HG02981 (cell line): ENCODE measurements at regions not wholly inside any gene's neighbourhood (a gene's known extent, or its start where the extent isn't known, plus 50 kb on each side); places are given as distances from the start of the nearest gene placed in this dataset.
"Not testable (repeated sequence)": the region's sequence is repeated elsewhere in the genome, so short reads cannot be mapped to it uniquely, and the experiment has no call there.

Source experiments
- ATAC-seq: cut with Tn5 transposase; IDR thresholded peaks from one replicate; pipeline ENCODE4 v1.9.1; 2021; ENCODE audit warnings: mild to moderate bottlenecking, moderate library complexity; ENCODE audit not compliant: unreplicated experiment

DNA sequence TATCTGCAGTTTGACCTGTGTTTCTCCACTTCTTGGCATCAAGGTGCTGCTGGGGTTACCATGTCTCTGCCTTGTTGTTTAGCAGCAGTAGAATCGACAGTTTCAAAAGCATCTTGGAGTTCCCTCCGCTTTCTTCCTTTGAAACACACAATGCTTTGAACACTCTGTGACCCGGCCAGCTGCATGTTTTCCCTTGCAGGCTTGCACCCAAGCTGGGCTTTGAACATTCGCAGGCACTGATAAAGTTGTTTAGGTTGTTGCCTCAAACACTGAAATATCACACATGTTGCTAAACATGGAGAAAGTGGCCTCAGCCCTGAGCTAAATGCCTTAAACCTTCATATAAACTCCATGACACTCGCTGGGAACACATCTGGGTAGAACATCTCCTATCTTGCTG lies 251.7 kb downstream of the TSN start:
- no peak for ATAC-seq

- no peak for ATAC-seq
These were observed 252.1 kb downstream of the TSN start for GRCh38 chr2:122007577-122007976.

GRCh38 chr2:122009561-122009960 lies 254.1 kb downstream of the TSN start:
- ATAC-seq: no peak

- ATAC-seq: no peak
These were observed 256.2 kb downstream of the TSN start for GRCh38 chr2:122011493-122012270.

DNA sequence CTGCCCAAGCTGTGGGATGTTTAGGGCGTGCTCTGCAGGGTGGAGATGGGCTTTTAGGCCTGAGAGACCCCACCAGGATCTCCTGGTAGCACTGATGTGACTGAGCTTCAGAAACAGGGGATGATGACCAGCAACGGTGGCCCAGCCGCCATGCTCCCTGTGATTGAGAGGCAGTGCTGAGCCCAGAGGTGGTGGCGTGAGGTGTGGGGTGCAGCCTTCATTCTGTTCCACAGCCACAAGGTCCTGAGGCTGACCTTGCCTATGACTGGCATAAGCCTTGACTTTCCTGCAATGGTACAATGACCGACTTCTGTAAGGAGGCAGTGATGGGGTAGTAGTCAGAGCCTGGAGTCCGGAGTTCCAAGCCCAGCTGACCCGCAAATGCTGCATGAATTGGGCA lies 263.3 kb downstream of the TSN start:
- no peak for ATAC-seq

DNA sequence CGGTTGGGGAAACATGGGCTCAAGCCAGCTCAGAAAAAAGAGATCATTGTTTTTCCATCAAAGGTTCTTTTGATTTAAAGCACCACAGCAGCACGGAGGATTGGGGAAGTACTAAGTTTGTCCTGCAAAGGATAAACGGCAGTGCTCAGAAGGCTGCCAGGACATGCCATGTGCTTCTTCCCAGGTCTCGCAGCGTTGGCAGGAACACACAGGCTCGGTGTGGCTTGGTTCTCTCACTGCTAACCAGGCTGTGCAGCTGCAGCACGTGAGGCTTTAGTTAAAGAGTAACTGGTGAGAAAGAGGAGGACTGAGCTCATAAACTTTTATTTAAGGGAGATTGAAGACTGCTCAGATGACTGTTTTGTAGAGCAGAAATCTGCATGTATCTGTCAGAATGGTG lies 264.3 kb downstream of the TSN start:
- ATAC-seq: no peak

DNA sequence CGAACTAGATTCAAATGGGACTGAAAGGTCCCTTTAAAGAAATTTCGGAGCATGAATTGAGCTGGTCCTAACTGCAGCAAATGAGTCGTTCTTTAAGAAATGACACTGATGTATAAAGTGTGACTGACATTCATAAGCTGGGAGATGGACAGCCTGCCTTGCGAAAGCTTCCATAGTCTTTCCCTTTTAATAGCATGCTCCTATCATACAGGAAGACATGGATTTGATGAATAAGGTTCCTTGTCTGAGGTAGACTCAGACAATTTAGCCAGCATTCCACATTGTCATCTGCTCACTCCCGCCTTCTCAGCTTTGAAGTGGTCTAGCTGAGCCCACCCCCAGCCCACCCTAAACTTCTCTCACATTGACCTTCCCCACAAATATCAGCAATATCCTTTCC lies 264.9 kb downstream of the TSN start:
- no peak for ATAC-seq

GRCh38 chr2:122021941-122022340 lies 266.5 kb downstream of the TSN start:
- no peak for ATAC-seq

DNA sequence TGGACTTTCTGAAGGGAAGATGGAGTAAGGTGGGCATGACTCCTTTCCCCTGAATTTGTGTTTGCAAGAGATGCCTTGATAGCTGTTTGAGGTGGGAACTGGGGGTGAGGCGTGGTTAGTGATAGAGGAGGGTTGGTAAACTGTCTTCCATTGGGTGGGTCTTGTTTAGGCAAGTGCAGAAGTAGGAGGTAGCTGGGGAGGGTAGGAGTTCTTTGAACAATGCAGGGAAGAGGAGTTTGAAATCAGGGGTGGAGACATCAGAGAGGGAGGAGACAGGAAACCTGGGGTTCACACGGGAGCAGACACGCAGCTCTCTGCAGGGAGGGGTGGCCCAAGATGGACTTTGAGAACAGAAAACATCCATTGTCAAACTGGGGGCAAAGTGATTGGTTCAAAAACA lies 267.1 kb downstream of the TSN start:
- ATAC-seq: no peak

- ATAC-seq: no peak
These were observed 267.8 kb downstream of the TSN start for GRCh38 chr2:122023059-122023864.

DNA sequence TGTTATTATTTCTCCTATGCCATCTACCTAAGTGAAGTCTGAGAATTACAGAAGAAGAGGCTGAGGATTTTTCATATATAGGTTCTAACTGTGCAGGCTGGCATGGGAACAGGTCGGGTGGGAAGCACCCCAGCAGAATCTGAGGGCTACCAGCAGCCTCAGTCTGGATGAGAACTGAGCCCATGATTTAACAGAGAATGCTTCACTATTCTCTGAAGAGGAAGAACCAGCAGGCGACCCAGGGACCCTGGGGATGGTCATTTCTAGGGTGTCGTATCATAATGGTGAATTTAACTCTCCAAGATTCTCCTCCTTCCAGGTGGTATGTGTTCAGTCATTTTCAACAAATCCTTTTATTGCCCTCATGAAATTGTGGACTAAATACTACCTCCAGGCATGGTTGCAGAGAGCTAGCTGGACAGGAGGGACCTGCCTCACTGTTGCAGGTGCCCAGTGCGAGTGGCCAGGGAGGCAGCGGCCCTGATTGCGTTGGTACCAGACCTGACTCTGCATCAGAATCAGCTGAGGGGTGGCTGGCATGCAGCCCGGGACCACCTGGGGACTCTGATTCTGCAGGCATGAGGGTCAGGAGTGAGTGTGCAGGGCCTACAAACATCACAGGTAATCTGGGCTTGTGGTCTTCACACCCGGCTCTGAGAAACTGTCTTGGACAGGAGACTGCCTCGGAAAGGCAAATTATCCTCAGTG lies 272.2 kb downstream of the TSN start:
- ATAC-seq: no peak

- ATAC-seq: no peak
These were observed 273.1 kb downstream of the TSN start for GRCh38 chr2:122028371-122029100.

DNA sequence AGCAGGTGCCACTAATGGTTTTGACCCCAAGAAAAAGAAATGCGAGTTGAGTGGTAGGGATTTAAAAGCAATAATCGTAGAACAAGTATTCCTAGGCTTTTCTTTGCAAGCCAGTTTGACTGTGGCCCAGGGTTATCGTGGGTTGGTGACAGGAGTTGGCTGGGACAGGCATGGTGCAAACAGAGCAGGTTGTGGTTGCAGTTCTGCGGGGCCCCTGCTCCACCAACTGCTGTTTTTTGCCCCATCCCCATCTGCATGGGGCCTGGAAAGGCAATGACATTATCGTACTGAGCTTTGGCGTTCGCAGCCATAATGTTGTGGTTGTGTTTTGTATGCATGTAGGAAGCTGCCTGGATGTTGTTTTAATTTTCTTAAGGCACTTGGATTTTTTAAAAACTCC lies 274.0 kb downstream of the TSN start:
- ATAC-seq: no peak

- no peak for ATAC-seq
These were observed 274.5 kb downstream of the TSN start for GRCh38 chr2:122029945-122030344.

- ATAC-seq: peak; percentile 55
These were observed 276.3 kb downstream of the TSN start for GRCh38 chr2:122031544-122032263.

GRCh38 chr2:122032264-122032645 lies 276.8 kb downstream of the TSN start:
- no peak for ATAC-seq

- no peak for ATAC-seq
These were observed 278.3 kb downstream of the TSN start for GRCh38 chr2:122033778-122034177.

DNA sequence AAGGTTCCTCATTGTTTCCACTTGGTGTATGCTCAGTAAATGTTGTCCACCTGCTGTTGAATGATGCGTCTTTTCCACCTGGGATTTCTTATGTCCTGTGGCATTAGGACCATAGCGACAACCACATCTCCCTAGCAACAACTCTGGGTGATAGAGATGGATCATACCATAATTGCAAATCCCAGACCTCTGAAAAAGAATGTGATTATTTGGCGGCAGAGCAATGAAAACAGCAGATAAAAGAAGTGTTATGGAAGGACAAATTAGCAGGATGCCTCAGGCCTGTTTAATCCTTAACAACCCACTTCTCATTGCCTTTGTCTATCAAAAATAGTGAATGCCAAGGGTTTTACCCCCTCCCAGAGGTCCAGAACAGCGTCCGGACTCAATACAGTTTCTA lies 278.9 kb downstream of the TSN start:
- ATAC-seq: no peak

DNA sequence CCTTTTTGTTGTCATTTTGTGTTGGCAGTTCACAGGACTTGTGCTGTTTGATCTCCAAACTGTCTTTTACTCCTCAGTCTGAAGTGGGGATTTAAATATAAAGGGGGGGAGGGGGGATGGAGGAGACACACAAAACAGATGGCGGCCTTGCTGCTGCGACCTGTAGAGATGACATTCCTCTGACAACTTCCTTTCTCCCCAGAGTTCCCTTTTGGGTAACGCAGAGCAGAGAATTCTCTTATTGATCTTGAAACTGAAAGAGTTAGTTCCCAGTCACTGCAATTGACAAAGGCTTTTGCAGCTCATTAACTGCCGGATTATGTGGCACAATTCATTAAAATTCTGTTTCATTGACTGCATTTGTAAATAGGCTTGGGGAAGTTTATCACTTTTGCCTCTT lies 279.3 kb downstream of the TSN start:
- ATAC-seq: no peak

DNA sequence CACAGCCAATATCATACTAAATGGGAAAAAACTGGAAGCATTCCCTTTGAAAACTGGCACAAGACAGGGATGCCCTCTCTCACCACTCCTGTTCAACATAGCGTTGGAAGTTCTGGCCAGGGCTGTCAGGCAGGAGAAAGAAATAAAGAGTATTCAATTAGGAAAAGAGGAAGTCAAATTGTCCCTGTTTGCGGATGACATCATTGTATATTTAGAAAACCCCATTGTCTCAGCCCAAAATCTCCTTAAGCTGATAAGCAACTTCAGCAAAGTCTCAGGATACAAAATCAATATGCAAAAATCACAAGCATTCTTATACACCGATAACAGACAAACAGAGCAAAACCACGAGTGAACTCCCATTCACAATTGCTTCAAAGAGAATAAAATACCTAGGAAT lies 283.4 kb downstream of the TSN start:
- not testable (repeated sequence) for ATAC-seq
